MM.1S (cell line): ENCODE measurements at regions not wholly inside any gene's neighbourhood (a gene's known extent, or its start where the extent isn't known, plus 50 kb on each side); places are given as distances from the start of the nearest gene placed in this dataset.

Experiments used
- CTCF ChIP-seq: fragments of 300-600 bp; sonication (generic); IDR thresholded peaks from 2 replicates; pipeline ENCODE4 v1.5.1; 2016; ENCODE audit warnings: antibody characterized with exemption, low read length, mixed read lengths
- EZH2phosphoT487 ChIP-seq: fragments of 300-600 bp; sonication (generic); IDR thresholded peaks from 2 replicates; pipeline ENCODE4 v1.6.1; 2018; ENCODE audit warnings: antibody characterized with exemption, low read length

- no peak for TF ChIP-seq CTCF
- no peak for TF ChIP-seq EZH2phosphoT487
Observed at GRCh38 chr14:43183916-43184315, 1323.2 kb downstream of the FSCB start.
